Osteoblast (primary cell): ENCODE measurements at regions not wholly inside any gene's neighbourhood (a gene's known extent, or its start where the extent isn't known, plus 50 kb on each side); places are given as distances from the start of the nearest gene placed in this dataset.

Experiments used
- DNase-seq: peaks from one replicate; pipeline ENCODE4 v3.0.0; 2011; ENCODE audit warnings: low spot score, mixed read lengths; ENCODE audit not compliant: insufficient read length; ENCODE audit errors: missing footprints
- H2AFZ ChIP-seq: 2 replicates; pipeline ENCODE4 v1.6.0; 2011; ENCODE audit warnings: mild to moderate bottlenecking, low read length
- H3K27ac ChIP-seq: 2 replicates; pipeline ENCODE4 v1.5.1; 2011; ENCODE audit warnings: mild to moderate bottlenecking, low read depth, low read length, moderate library complexity
- H3K27me3 ChIP-seq: 2 replicates; pipeline ENCODE4 v1.6.0; 2012; ENCODE audit warnings: mild to moderate bottlenecking, control low read depth, inconsistent platforms, low read length, moderate library complexity; ENCODE audit not compliant: insufficient read depth
- H3K36me3 ChIP-seq: 2 replicates; pipeline ENCODE4 v1.5.1; 2011; ENCODE audit warnings: mild to moderate bottlenecking, low read length, control low read depth, moderate library complexity; ENCODE audit not compliant: insufficient read depth
- H3K4me1 ChIP-seq: 2 replicates; pipeline ENCODE4 v1.5.1; 2011; ENCODE audit warnings: mild to moderate bottlenecking, low read length, control low read depth, moderate library complexity; ENCODE audit not compliant: insufficient read depth
- H3K4me2 ChIP-seq: 2 replicates; pipeline ENCODE4 v1.6.0; 2011; ENCODE audit warnings: mild to moderate bottlenecking, low read length; ENCODE audit not compliant: insufficient read depth
- H3K4me3 ChIP-seq: fragments of 200-600 bp; sonication (generic); 3 replicates; pipeline ENCODE4 v1.5.1; 2012; ENCODE audit warnings: mild to moderate bottlenecking, low read length, inconsistent platforms; ENCODE audit not compliant: insufficient read depth
- H3K79me2 ChIP-seq: 2 replicates; pipeline ENCODE4 v1.6.0; 2012; ENCODE audit warnings: mild to moderate bottlenecking, low read length, control low read depth, inconsistent platforms; ENCODE audit not compliant: insufficient read depth
- H3K9me3 ChIP-seq: 2 replicates; pipeline ENCODE4 v1.5.1; 2011; ENCODE audit warnings: low read depth, low read length, control low read depth
- H4K20me1 ChIP-seq: 2 replicates; pipeline ENCODE4 v1.6.0; 2012; ENCODE audit warnings: mild to moderate bottlenecking, low read length, control low read depth; ENCODE audit not compliant: insufficient read depth
- TF ChIP-seq, protein P1 (sequence below): IDR thresholded peaks from 2 replicates; pipeline ENCODE4 v1.5.1; 2011; ENCODE audit warnings: mild to moderate bottlenecking, low read depth, low read length, moderate library complexity; ENCODE audit errors: extremely low read depth

GRCh38 chr15:66941791-66942190 lies 123.6 kb upstream of the SMAD3 start:
- no peaks in the 10 kb centered on the region for H3K79me2 ChIP-seq
- no peaks in the 10 kb centered on the region for H3K36me3 ChIP-seq
- TF ChIP-seq, protein P1, sequence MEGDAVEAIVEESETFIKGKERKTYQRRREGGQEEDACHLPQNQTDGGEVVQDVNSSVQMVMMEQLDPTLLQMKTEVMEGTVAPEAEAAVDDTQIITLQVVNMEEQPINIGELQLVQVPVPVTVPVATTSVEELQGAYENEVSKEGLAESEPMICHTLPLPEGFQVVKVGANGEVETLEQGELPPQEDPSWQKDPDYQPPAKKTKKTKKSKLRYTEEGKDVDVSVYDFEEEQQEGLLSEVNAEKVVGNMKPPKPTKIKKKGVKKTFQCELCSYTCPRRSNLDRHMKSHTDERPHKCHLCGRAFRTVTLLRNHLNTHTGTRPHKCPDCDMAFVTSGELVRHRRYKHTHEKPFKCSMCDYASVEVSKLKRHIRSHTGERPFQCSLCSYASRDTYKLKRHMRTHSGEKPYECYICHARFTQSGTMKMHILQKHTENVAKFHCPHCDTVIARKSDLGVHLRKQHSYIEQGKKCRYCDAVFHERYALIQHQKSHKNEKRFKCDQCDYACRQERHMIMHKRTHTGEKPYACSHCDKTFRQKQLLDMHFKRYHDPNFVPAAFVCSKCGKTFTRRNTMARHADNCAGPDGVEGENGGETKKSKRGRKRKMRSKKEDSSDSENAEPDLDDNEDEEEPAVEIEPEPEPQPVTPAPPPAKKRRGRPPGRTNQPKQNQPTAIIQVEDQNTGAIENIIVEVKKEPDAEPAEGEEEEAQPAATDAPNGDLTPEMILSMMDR = no peak
- H4K20me1 ChIP-seq = no peaks in the 10 kb centered on the region
- no peak for DNase-seq
- H3K27ac ChIP-seq = no peak overlapping the region
- H3K9me3 ChIP-seq = no peaks in the 10 kb centered on the region
- no peaks in the 10 kb centered on the region for H3K27me3 ChIP-seq
- H3K4me3 ChIP-seq = no peak overlapping the region
- peaks cover 13% of the 10 kb centered on the region for H3K4me1 ChIP-seq
- no peak overlapping the region for H3K4me2 ChIP-seq
- no peak overlapping the region for H2AFZ ChIP-seq

DNA sequence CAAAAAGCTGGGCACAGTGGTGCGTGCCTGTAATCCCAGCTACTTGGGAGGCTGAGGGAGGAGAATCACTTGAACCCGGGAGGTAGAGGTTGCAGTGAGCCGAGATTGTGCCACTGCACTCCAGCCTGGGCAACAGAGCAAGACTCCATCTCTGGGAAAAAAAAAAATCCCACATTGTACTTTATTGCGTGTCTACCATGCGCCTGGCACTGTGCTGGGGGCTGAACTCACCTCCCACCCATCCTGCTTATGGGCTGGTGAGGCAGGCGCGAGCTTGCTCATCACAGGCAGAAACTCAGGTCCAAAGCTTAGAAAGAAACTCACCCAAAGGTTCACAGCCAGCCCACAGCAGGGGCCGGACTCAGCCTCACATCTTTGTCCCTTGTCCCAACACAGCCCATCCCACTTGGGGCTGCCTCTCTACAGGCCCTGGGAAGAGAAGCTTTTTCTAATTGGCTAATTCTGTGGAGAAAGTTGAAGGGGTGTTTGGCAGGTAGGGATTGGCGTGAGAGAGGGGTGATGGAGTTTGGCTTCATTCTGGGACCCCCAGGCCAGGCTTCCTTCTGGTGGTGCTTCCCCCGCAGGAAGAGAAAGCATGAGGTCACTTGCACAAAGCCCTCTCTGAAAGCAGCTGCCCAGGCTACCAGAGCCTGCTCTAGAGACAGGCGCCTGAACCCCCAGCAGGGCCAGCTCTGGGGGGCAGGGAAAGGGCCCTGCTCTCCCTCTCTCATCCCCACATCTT lies 122.6 kb upstream of the SMAD3 start:
- no peaks in the 10 kb centered on the region for H4K20me1 ChIP-seq
- TF ChIP-seq, protein P1 = no peak

DNA sequence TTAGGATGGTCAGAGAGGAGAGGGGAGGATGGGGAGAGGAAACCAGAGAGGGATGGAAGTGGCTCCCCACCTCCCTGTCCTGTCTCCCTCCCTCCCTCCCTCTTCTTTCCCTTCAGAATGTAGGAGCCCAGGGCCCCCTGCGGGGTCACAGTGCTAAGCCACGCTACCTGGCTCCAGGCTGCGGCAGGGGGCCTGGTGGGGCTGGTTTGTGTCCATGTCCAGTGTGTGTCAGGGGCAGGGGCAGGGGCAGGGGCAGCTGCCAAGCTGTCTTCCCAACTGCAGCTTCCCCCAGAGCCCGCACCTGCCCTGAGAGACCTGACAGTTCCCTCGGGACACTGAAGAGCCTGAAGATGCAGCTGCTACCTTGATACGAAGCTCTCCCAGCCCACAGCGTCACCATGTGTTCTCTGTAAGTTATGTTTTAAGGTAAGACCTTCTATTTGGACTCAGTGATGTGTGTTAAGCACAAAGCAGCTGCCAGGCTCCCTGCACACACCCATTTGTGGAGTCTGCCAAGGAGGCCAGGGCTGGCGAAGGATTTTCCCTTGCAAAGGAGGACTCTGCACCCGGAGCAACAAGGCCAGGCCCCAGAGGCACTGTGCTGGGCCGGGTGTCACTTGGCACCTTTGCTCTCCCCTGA lies 121.8 kb upstream of the SMAD3 start:
- peaks cover 17% of the 10 kb centered on the region for H3K4me1 ChIP-seq
- H3K79me2 ChIP-seq = peaks cover 3% of the 10 kb centered on the region
- TF ChIP-seq, protein P1 = no peak
- peak; percentile 45 for DNase-seq
- H3K27me3 ChIP-seq = no peaks in the 10 kb centered on the region
- H2AFZ ChIP-seq = no peak overlapping the region
- no peak overlapping the region for H3K27ac ChIP-seq
- H3K4me3 ChIP-seq = no peak overlapping the region
- H3K36me3 ChIP-seq = no peaks in the 10 kb centered on the region
- no peak overlapping the region for H3K4me2 ChIP-seq
- no peaks in the 10 kb centered on the region for H3K9me3 ChIP-seq
- no peaks in the 10 kb centered on the region for H4K20me1 ChIP-seq

More for the DNA sequence above, 122.6 kb upstream of the SMAD3 start:
- no peak overlapping the region for H3K4me2 ChIP-seq
- no peak overlapping the region for H2AFZ ChIP-seq
- no peak overlapping the region for H3K27ac ChIP-seq
- peaks cover 13% of the 10 kb centered on the region for H3K4me1 ChIP-seq
- no peak overlapping the region for H3K4me3 ChIP-seq
- peaks cover 3% of the 10 kb centered on the region for H3K79me2 ChIP-seq
- H3K9me3 ChIP-seq = no peaks in the 10 kb centered on the region
- DNase-seq = peak; percentile 62
- no peaks in the 10 kb centered on the region for H3K36me3 ChIP-seq
- no peaks in the 10 kb centered on the region for H3K27me3 ChIP-seq

- Histone ChIP-seq H3K4me1 (peaks cover 17% of the 10 kb centered on the region), H3K4me2 (no peak overlapping the region), H3K79me2 (peaks cover 3% of the 10 kb centered on the region), H2AFZ (no peak overlapping the region), H4K20me1 (no peaks in the 10 kb centered on the region), H3K36me3 (no peaks in the 10 kb centered on the region), H3K27me3 (no peaks in the 10 kb centered on the region), H3K9me3 (no peaks in the 10 kb centered on the region), H3K27ac (no peak overlapping the region), H3K4me3 (no peak overlapping the region)
- TF ChIP-seq, protein P1 = no peak
- no peak for DNase-seq
These were observed 121.3 kb upstream of the SMAD3 start for GRCh38 chr15:66944121-66944520.
